ENCODE measurements at regions not wholly inside any gene's neighbourhood (a gene's known extent, or its start where the extent isn't known, plus 50 kb on each side); places are given as distances from the start of the nearest gene placed in this dataset.

DNA sequence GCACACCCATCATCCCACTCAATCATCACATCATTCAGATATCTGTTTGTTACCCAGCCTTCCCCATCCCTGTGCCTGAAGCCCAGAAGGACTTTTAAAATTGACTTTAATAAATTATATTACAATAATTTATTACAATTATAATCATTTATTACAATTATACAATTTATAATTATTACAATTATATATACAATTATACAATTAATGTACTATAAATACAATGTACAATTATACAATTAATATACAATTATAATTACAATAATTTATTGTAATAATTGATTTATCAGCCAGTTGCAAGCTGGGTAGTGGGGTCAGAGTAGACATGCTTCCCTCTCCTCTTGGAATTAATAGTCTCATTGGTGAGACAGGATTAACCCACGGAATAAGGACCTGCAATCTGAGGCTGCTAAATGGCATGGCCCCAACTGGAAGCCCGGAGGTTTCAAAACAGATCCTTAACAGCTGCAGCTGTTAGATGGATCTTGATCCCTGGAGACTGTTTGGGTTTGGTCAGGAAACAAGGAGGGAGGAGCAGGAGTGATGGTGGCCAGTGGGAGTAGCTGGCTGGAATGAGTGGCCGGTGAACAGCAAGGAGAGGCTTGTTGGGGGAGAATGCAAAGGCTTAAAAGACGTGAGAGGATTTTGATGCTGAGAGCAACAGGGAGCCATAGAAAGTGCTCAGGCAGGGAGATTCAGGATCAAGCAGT is 402.8 kb upstream of the PODXL start:
- no peaks in the 10 kb centered on the region for H3K36me3 Mint-ChIP-seq (ENCODE audit: low read depth)
- no peak overlapping the region for H3K4me3 Mint-ChIP-seq
- H3K4me1 Mint-ChIP-seq, result no peaks in the 10 kb centered on the region
- H3K27ac Mint-ChIP-seq, result no peak overlapping the region
- no peak for ATAC-seq (replicated peaks)
- H3K9me3 Mint-ChIP-seq, result peaks cover 4% of the 10 kb centered on the region
- H3K27me3 Mint-ChIP-seq, result peaks cover 19% of the 10 kb centered on the region

DNA sequence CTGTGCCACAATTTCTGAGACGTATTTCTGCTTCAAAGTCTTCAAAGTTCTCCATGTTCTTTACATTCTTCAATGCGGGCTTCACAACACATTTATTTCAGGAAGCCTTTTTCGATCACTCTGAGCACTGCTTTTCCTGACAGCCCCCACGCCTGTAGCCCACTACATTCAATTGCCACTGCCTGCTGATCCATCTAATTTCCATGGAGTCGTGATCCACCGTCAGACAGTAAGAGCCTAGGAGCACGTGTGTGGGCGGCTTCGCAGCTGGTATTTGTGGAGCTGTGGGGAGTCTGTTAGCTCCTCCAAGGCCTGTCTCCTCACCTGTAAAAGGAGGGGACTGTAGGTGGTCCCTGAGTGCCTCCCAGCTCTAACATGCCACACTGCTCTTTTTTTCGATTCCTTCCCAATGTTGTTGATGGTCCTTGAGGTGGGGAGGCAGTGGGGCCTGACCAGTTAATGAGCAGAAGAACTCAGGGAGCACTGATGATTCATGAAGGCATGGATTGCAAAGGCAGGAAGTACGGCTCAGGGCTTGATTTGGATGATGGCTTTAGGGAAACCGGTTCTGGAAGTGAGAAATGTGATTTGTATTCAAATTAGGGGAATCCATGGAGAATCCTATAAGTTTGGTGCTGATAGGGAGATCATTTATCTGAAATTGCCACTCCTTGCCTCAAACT is 401.1 kb upstream of the PODXL start:
- no peaks in the 10 kb centered on the region for H3K36me3 Mint-ChIP-seq (ENCODE audit: low read depth)
- peaks cover 4% of the 10 kb centered on the region for H3K9me3 Mint-ChIP-seq
- ATAC-seq (replicated peaks), result no peak
- H3K4me3 Mint-ChIP-seq, result no peak overlapping the region
- H3K27me3 Mint-ChIP-seq, result peaks cover 21% of the 10 kb centered on the region
- H3K4me1 Mint-ChIP-seq, result no peaks in the 10 kb centered on the region
- no peak overlapping the region for H3K27ac Mint-ChIP-seq

DNA sequence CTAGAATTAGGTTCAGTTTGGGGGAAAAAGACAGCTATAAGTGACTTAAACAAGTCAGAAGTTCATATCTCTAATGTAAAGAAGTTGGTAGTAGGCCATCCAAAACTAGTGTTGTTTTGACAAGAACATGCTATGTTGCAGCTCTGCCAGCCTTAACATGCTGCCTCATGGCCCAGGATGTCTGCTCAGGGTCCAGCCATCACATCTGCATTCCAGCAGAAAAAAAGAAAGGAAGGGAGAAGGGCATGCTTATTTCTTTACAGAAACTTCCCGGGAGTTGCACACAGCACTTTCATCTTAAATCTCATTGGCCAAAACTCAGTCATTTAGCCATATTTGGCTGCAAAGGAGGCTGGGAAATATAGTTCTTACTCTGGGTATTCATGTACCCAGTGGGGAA is 400.4 kb upstream of the PODXL start:
- no peak for ATAC-seq (replicated peaks)
- H3K27ac Mint-ChIP-seq, result no peak overlapping the region
- H3K4me1 Mint-ChIP-seq, result no peaks in the 10 kb centered on the region
- peaks cover 15% of the 10 kb centered on the region for H3K27me3 Mint-ChIP-seq
- H3K9me3 Mint-ChIP-seq, result peaks cover 4% of the 10 kb centered on the region
- no peaks in the 10 kb centered on the region for H3K36me3 Mint-ChIP-seq (ENCODE audit: low read depth)
- no peak overlapping the region for H3K4me3 Mint-ChIP-seq

DNA sequence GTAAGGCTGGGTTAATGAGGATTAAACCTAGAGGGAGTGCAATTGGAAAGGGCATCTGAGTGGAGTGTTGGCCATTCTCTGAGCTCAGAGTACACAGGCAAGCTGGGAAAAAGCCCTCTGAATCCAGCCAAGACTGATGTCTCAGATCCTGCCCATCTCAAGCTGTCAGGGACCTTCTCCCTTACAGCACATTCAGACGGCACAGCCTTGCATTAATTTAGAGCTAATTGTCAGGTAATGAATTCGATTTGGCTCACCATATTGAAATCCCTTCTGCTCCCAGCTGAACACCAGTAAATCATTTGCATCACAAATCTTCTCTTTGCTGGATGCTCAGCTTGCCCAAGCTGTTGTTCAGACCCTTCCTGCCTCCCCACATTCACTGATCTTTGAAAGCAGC is 399.3 kb upstream of the PODXL start:
- Mint-ChIP-seq H3K27me3 (peaks cover 10% of the 10 kb centered on the region), H3K36me3 (ENCODE audit: low read depth) (no peaks in the 10 kb centered on the region), H3K4me1 (no peaks in the 10 kb centered on the region), H3K9me3 (peaks cover 4% of the 10 kb centered on the region), H3K27ac (no peak overlapping the region), H3K4me3 (no peak overlapping the region)
- ATAC-seq (replicated peaks), result no peak

DNA sequence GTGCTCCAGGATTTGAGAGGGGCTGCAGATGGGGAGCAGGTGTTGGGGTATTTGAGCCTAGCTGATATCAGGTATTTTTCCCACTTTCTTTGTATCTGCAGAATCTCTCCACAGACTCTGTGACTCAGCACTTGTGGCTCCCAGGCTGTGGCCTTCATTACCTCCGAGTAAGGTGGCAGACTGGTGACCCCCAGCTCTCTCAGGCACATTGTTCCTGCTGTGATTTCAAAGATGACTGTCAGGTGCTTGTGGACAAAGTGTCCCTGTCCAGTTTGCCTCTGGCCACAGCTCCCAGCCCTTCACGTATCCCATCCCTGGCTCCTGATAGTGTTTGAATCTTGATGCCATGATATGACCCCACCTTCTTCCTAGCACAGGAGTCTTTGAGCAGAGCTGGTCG is 396.8 kb upstream of the PODXL start:
- Mint-ChIP-seq H3K27me3 (peaks cover 10% of the 10 kb centered on the region), H3K4me1 (no peaks in the 10 kb centered on the region), H3K4me3 (no peak overlapping the region), H3K9me3 (peaks cover 4% of the 10 kb centered on the region), H3K27ac (no peak overlapping the region), H3K36me3 (ENCODE audit: low read depth) (no peaks in the 10 kb centered on the region)
- no peak for ATAC-seq (replicated peaks)

DNA sequence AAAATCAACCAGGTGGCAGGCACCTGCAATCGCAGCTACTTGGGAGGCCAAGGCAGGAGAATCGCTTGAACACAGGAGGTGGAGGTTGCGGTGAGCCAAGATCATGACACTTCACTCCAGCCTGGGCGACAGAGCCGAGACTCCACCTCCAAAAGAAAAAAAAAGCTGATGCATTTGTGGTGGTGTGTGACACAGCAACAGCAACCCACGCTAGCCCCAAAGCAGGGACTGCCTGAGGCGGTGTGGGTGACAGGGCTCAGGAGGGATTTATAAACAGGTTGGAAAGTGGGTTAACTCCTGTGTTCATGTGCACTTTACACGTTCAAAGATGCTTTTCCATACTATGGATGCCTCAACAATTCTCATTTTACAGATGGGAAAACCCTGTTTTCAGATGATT is 395.9 kb upstream of the PODXL start:
- ATAC-seq (replicated peaks), result no peak
- no peaks in the 10 kb centered on the region for H3K4me1 Mint-ChIP-seq
- peaks cover 4% of the 10 kb centered on the region for H3K9me3 Mint-ChIP-seq
- peaks cover 10% of the 10 kb centered on the region for H3K27me3 Mint-ChIP-seq
- no peaks in the 10 kb centered on the region for H3K36me3 Mint-ChIP-seq (ENCODE audit: low read depth)
- no peak overlapping the region for H3K4me3 Mint-ChIP-seq
- H3K27ac Mint-ChIP-seq, result no peak overlapping the region

DNA sequence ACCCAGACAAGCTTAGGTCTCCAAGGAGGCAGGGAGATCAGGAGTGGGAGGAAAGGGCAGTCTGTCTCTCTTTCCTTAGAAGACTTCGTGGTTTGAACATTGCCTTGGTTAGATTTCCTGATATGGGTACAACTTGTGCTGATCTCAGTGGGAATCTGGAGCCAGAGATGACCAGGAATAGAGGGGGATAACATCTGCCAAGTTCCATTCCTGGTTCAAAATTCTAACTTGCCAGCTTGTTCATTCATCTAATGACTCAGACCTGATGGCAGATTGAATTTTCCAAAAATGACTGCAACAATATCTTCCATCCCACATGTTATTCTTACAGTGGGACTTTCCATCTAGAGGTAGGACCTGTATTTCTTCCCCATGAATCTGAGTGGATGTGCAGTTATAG is 394.3 kb upstream of the PODXL start:
- Mint-ChIP-seq H3K27me3 (peaks cover 16% of the 10 kb centered on the region), H3K36me3 (ENCODE audit: low read depth) (no peaks in the 10 kb centered on the region), H3K4me3 (no peak overlapping the region), H3K27ac (no peak overlapping the region), H3K9me3 (no peaks in the 10 kb centered on the region), H3K4me1 (no peaks in the 10 kb centered on the region)
- ATAC-seq (replicated peaks), result no peak

DNA sequence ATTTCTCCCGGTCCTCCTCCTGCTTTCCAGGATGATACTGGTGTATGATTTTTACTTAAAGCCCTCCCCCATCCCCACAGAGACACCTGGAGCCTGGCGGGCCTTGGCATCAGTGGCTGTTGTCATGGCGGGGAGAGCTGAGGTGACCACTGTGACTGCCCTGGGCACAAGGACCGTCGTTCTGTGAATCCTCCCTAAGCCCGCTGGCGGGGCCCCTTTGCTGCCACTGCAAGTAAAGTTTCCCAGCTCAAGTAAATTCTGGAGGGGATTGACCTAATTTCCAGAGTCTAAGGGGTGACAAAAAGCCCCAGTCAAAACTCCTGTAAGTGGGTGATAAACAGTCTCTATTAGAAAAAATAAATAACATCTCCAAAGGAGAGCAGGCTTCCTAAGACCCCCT is 393.2 kb upstream of the PODXL start:
- Mint-ChIP-seq H3K36me3 (ENCODE audit: low read depth) (no peaks in the 10 kb centered on the region), H3K4me3 (no peak overlapping the region), H3K27ac (no peak overlapping the region), H3K4me1 (no peaks in the 10 kb centered on the region), H3K9me3 (no peaks in the 10 kb centered on the region), H3K27me3 (peaks cover 16% of the 10 kb centered on the region)
- no peak for ATAC-seq (replicated peaks)

DNA sequence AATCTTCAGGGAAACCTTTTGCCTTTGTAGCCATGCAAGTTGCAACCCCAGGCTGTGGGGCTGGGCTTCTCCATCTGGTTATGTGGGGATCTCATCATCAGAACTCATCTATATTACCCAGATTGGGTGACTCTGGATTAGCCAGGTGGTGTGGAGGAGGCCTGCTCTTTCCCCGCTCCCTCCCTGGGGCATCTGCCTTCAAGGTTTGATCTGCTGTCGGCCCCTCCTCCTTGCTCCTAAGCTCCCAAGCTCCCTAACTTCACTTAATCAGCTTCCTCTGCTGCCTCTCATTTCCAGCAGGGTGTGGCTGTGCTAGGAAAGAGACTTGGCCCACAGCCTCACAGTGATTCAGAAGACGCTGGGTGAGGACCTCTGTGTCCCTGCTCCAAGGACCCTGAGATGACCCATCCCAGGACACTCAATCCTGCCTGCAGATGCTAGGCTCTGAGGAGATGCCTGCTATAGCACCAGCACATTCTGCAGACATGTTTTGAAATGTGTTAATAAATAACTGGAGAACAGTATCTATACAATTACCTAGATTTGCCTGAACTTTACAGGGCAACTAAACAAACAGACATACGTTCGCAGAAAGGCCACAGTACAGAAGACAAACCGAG is 392.1 kb upstream of the PODXL start:
- Mint-ChIP-seq H3K27me3 (peaks cover 26% of the 10 kb centered on the region), H3K9me3 (no peaks in the 10 kb centered on the region), H3K4me3 (no peak overlapping the region), H3K4me1 (no peaks in the 10 kb centered on the region), H3K36me3 (ENCODE audit: low read depth) (no peaks in the 10 kb centered on the region), H3K27ac (no peak overlapping the region)
- no peak for ATAC-seq (replicated peaks)

DNA sequence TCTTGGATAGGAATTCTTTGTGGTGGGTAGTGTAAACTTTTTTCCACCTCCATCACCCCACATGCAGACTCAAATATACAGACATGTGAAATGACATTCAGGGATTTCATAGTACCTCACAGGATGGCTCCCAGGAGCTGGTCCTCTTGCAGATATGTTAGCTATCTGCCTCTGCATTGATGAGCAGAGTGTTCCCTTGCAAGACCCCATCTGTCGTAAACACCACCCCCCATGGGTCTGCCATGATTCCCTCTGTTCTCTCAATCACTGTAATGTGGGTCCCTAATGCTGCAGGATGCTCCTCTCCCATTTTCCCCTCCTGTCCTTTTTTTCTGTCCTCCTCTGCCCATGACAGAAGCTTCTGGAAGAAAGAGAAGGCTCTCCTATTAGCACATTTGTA is 391.2 kb upstream of the PODXL start:
- Mint-ChIP-seq H3K9me3 (no peaks in the 10 kb centered on the region), H3K4me3 (no peak overlapping the region), H3K4me1 (no peaks in the 10 kb centered on the region), H3K36me3 (ENCODE audit: low read depth) (no peaks in the 10 kb centered on the region), H3K27me3 (peaks cover 26% of the 10 kb centered on the region), H3K27ac (no peak overlapping the region)
- no peak for ATAC-seq (replicated peaks)

DNA sequence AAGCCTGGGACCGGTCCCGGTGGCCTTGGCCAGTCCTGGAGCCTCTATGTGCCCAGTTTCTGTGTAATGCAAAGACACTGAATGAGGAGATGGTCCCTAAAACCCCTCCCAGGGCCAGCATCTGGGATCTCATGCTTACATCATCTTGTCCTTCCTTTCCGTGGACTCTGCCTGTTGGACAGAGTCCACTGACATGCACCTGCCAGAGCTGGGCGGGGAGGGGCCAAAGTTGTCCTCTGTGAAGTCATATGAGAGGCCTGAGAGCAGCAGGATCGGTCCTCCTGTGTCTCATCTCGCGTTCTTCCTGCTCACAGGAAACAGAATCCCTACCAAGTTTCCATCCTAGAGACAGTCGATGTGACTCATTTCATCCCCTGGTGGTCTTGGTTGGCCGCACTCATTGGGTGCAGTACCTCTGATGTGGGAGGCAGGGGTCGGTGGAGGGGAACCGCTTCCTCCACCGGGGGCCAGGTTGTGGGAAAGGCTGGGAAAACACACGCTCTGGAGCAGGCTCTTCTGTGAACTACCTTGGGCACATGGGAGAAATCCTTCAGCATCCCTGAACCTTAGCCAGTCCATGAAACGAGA is 389.6 kb upstream of the PODXL start:
- no peak overlapping the region for H3K4me3 Mint-ChIP-seq
- H3K36me3 Mint-ChIP-seq (ENCODE audit: low read depth), result no peaks in the 10 kb centered on the region
- H3K27ac Mint-ChIP-seq, result no peak overlapping the region
- no peaks in the 10 kb centered on the region for H3K9me3 Mint-ChIP-seq
- H3K27me3 Mint-ChIP-seq, result peaks cover 35% of the 10 kb centered on the region
- no peaks in the 10 kb centered on the region for H3K4me1 Mint-ChIP-seq
- ATAC-seq (replicated peaks), result no peak

DNA sequence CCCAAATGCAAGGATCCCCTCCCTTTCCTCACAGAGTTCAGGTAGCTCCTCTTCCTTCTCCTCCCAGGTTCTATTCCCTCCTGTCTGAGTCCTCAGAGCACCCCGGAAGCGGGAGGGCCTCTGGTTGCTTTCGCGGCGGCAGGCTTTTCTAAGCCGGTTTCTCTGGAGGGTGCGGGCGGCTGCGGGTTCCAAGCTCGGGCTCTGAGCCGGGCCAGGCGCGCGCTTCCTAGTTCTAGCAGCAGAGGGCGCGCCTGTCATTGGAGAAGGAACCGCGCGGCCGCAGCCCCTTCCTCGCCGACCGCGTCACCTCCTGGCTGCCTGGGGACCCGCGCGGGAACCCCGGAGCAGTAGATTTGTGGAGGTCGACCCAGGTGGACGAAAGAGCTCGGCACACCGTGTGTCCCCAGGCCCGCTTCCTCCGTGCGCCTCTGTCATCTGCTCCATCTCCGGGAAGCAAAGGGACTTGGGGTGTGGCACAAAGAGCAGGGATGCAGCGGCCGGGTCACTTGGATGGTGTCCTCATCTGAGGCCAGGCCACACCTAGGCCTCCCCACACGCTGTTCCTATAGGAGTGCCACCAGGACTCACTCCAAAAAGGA is 389.0 kb upstream of the PODXL start:
- ATAC-seq (replicated peaks), result no peak
- peaks cover 35% of the 10 kb centered on the region for H3K27me3 Mint-ChIP-seq

DNA sequence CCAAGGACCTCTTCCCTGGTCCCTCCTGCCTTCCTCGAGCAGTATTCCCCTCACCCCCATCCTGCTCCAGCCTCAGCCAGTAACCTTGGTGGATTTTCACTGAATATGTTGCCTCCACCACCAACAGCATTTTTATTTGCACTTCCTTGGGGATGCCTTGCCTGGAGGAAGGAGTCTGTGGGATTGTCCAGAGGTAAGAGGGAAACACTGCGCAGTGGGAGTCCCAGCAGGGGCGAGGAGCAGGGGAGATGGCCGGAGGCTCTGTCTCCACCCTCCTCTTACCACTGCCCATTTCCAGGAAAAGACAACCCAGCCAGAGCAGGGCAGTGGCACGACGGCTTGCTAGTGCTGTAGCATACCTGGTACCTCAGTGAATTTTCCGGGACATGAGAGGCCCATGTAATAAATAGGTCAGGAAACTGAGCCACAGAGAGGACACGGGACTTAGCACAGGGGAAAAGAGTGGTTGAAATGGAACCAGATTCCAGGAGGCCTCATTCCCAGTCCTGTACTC is 388.2 kb upstream of the PODXL start:
- Mint-ChIP-seq H3K9me3 (no peaks in the 10 kb centered on the region), H3K27ac (no peak overlapping the region), H3K4me1 (no peaks in the 10 kb centered on the region), H3K27me3 (peaks cover 38% of the 10 kb centered on the region), H3K36me3 (ENCODE audit: low read depth) (no peaks in the 10 kb centered on the region), H3K4me3 (no peak overlapping the region)
- no peak for ATAC-seq (replicated peaks)

More for the DNA sequence above, 389.0 kb upstream of the PODXL start:
- Mint-ChIP-seq H3K4me3 (no peak overlapping the region), H3K9me3 (no peaks in the 10 kb centered on the region), H3K27ac (no peak overlapping the region), H3K36me3 (ENCODE audit: low read depth) (no peaks in the 10 kb centered on the region), H3K4me1 (no peaks in the 10 kb centered on the region)

DNA sequence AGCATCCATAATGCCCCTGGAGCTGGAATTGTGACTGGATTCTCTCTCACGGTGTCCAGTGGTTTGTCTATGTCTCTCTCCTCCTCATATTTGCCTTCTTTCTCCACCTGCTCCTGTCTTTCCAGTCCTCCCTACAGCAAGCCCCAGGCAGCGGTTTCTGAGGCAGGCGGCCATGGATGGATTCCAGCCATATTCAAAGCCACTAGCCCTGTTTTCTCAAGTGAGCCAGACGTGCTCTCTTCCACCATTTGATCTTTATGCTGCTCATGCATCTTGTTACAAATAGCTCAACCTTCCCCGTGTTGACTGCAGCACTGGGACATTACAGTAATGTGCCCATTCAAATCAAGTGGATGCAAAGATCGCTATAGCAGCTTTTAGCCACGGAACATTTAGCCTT is 387.2 kb upstream of the PODXL start:
- no peaks in the 10 kb centered on the region for H3K9me3 Mint-ChIP-seq
- no peak overlapping the region for H3K4me3 Mint-ChIP-seq
- H3K27me3 Mint-ChIP-seq, result peaks cover 37% of the 10 kb centered on the region
- H3K27ac Mint-ChIP-seq, result no peak overlapping the region
- ATAC-seq (replicated peaks), result no peak
- H3K4me1 Mint-ChIP-seq, result no peaks in the 10 kb centered on the region
- H3K36me3 Mint-ChIP-seq (ENCODE audit: low read depth), result no peaks in the 10 kb centered on the region

Measured in activated T-helper 17 cell treated with anti-CD3 and anti-CD28 coated beads, Interleukin-2, amount 50 U/mL, for 72 hours (primary cell).